Peyer's patch (tissue), 4 donors: ENCODE measurements at regions not wholly inside any gene's neighbourhood (a gene's known extent, or its start where the extent isn't known, plus 50 kb on each side); places are given as distances from the start of the nearest gene placed in this dataset.
"Not testable (repeated sequence)": the region's sequence is repeated elsewhere in the genome, so short reads cannot be mapped to it uniquely, and the experiment has no call there.

Experiments
- POLR2A ChIP-seq, 2 donors: fragments of 450-650 bp; IDR thresholded peaks; one replicate each; pipeline ENCODE4 v1.5.1; 2017; ENCODE audit warnings: antibody characterized with exemption in 2 of 2, mild to moderate bottlenecking in 2 of 2, moderate library complexity in 2 of 2
- TF ChIP-seq, protein P1 (sequence below), 6 experiments: fragments of 450-650 bp in 4 of 6; fragments of 200-600 bp in 2 of 6; sonication (generic) in 1 of 6; IDR thresholded peaks; one replicate each; pipeline ENCODE4 v1.5.1; 2017 to 2019; ENCODE audit warnings: antibody characterized with exemption in 6 of 6, mild to moderate bottlenecking in 3 of 6, moderate library complexity in 1 of 6

DNA sequence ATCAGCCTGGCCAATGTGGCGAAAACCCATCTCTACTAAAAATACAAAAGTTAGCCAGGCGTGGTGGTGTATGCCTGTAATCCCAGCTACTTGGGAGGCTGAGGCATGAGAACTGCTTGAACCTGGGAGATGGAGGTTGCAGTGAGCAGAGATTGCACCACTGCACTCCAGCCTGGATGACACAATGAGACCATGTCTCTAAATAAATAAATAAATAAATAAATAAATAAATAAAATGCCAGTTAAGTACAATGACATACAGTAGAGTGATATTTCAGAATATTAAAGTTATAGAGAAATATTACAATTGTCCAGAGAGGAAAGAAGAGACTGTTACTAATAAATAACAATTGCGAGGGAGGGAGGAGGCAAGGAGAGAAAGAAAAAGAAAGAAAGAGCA lies 199.8 kb upstream of the NREP start:
- TF ChIP-seq, protein P1, sequence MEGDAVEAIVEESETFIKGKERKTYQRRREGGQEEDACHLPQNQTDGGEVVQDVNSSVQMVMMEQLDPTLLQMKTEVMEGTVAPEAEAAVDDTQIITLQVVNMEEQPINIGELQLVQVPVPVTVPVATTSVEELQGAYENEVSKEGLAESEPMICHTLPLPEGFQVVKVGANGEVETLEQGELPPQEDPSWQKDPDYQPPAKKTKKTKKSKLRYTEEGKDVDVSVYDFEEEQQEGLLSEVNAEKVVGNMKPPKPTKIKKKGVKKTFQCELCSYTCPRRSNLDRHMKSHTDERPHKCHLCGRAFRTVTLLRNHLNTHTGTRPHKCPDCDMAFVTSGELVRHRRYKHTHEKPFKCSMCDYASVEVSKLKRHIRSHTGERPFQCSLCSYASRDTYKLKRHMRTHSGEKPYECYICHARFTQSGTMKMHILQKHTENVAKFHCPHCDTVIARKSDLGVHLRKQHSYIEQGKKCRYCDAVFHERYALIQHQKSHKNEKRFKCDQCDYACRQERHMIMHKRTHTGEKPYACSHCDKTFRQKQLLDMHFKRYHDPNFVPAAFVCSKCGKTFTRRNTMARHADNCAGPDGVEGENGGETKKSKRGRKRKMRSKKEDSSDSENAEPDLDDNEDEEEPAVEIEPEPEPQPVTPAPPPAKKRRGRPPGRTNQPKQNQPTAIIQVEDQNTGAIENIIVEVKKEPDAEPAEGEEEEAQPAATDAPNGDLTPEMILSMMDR (IDR thresholded peaks at IDR 0.05) = not testable (repeated sequence)
- not testable (repeated sequence) for TF ChIP-seq POLR2A (IDR thresholded peaks at IDR 0.05)
